CD4-positive, alpha-beta T cell (primary cell): ENCODE measurements at regions not wholly inside any gene's neighbourhood (a gene's known extent, or its start where the extent isn't known, plus 50 kb on each side); places are given as distances from the start of the nearest gene placed in this dataset.
"Not testable (repeated sequence)": the region's sequence is repeated elsewhere in the genome, so short reads cannot be mapped to it uniquely, and the experiment has no call there.

Experiments used
- ATAC-seq: fragments of 200-7000 bp; cut with Tn5 transposase; one replicate; pipeline ENCODE4 v1.10.0; 2022; ENCODE audit warnings: mild to moderate bottlenecking; ENCODE audit not compliant: poor library complexity
- CTCF ChIA-PET: fragments of 350-600 bp; sonication (Branson Sonifier 250); formaldehyde crosslinking; loops from one replicate; lab custom pipeline; 2021; ENCODE audit warnings: antibody characterized with exemption, inconsistent platforms; lab: Charles Lee
- POLR2A ChIA-PET: fragments of 350-600 bp; sonication (Branson Sonifier 250); formaldehyde crosslinking; loops from one replicate; lab custom pipeline; 2021; ENCODE audit warnings: antibody characterized with exemption, inconsistent platforms; lab: Charles Lee
- DNase-seq, 14 experiments: peaks; one replicate each; pipeline ENCODE4 v3.0.0-alpha.2; 2013 to 2020; ENCODE audit warnings: mixed read lengths in 2 of 14
- H3K27ac ChIP-seq, 2 donors: one replicate each; pipeline versions ENCODE4 v1.5.1 to v1.7.0; 2013; ENCODE audit warnings: low read length in 2 of 2, low read depth in 1 of 2, mild to moderate bottlenecking in 1 of 2
- H3K27me3 ChIP-seq, 2 experiments: 1 replicate in 1 of 2; 2 replicates in 1 of 2; pipeline versions ENCODE4 v1.6.1 to v1.7.0; 2013; ENCODE audit warnings: low read length in 2 of 2, control low read depth in 1 of 2, mild to moderate bottlenecking in 1 of 2, moderate library complexity in 1 of 2; ENCODE audit not compliant: insufficient read depth in 2 of 2, control insufficient read depth in 1 of 2
- H3K36me3 ChIP-seq: one replicate; pipeline ENCODE4 v1.6.1; 2013; ENCODE audit warnings: low read length, control low read depth; ENCODE audit not compliant: insufficient read depth
- H3K4me1 ChIP-seq: one replicate; pipeline ENCODE4 v1.6.1; 2013; ENCODE audit warnings: low read length, control low read depth; ENCODE audit not compliant: insufficient read depth
- H3K4me3 ChIP-seq: one replicate; pipeline ENCODE4 v1.5.1; 2013; ENCODE audit warnings: mild to moderate bottlenecking, low read length, moderate library complexity
- H3K9me3 ChIP-seq, 2 experiments: 1 replicate in 1 of 2; 2 replicates in 1 of 2; pipeline versions ENCODE4 v1.6.1 to v1.7.0; 2013; ENCODE audit warnings: low read length in 2 of 2, mild to moderate bottlenecking in 2 of 2, control low read depth in 1 of 2, moderate library complexity in 1 of 2; ENCODE audit not compliant: control insufficient read depth in 1 of 2, insufficient read depth in 1 of 2
- H3K27ac Mint-ChIP-seq: one replicate; pipeline ENCODE4 v1.8.0; 2020; ENCODE audit warnings: mixed read lengths
- H3K27me3 Mint-ChIP-seq: one replicate; pipeline ENCODE4 v1.8.0; 2021; ENCODE audit warnings: mixed read lengths
- H3K36me3 Mint-ChIP-seq: one replicate; pipeline ENCODE4 v1.8.0; 2021; ENCODE audit warnings: low read depth, mixed read lengths
- H3K4me1 Mint-ChIP-seq: one replicate; pipeline ENCODE4 v1.8.0; 2021; ENCODE audit warnings: low read depth, mixed read lengths
- H3K4me3 Mint-ChIP-seq: one replicate; pipeline ENCODE4 v1.8.0; 2020; ENCODE audit warnings: mild to moderate bottlenecking, mixed read lengths
- H3K9me3 Mint-ChIP-seq: one replicate; pipeline ENCODE4 v1.8.0; 2020; ENCODE audit warnings: mixed read lengths
- CTCF ChIP-seq: fragments of 200-600 bp; IDR thresholded peaks from one replicate; pipeline ENCODE4 v1.8.0; 2022; ENCODE audit warnings: antibody characterized with exemption, mild to moderate bottlenecking
- intact Hi-C, 2 experiments: fragments of 100-400 bp; cut with DNase I in 1 of 2; cut with micrococcal nuclease in 1 of 2; formaldehyde crosslinking; loops; one replicate each; pipeline versions ENCODE4 v1.15.1 to v1.9.0; 2023 to 2025; cut with DNase I, micrococcal nuclease

- Mint-ChIP-seq H3K27ac (peak overlapping the region; percentile 74), H3K4me3 (no peak overlapping the region), H3K9me3 (peaks cover 2% of the 10 kb centered on the region), H3K27me3 (no peaks in the 10 kb centered on the region), H3K4me1 (peaks cover 67% of the 10 kb centered on the region), H3K36me3 (peaks cover 4% of the 10 kb centered on the region)
- Histone ChIP-seq H3K27me3 (no peaks in the 10 kb centered on the region), H3K27ac (no peak overlapping the region), H3K36me3 (no peaks in the 10 kb centered on the region), H3K4me3 (no peak overlapping the region), H3K4me1 (peaks cover 51% of the 10 kb centered on the region), H3K9me3 (no peaks in the 10 kb centered on the region)
- no peak for DNase-seq
- TF ChIP-seq CTCF, result no peak
- CTCF ChIA-PET, result interaction anchor here (1.0 kb wide), 1 partner anchor 20 kb away, joined by 3 read pairs; no protein-coding TSS in a partner anchor
- ATAC-seq, result no peak
- intact Hi-C loops, result no loop called here
- POLR2A ChIA-PET, result interaction anchor here (0.6 to 1.7 kb wide), 5 partner anchors 10 to 101 kb away, joined by 3 to 4 read pairs (median 4); partner anchors contain the start of gene SLC39A10
Observed at GRCh38 chr2:195555971-195556370, 101.1 kb upstream of the SLC39A10 start.

- DNase-seq, result no peak
- no peak overlapping the region for H3K4me3 ChIP-seq
- peaks cover 30% of the 10 kb centered on the region for H3K4me1 ChIP-seq
- Mint-ChIP-seq H3K27me3 (no peaks in the 10 kb centered on the region), H3K36me3 (peaks cover 8% of the 10 kb centered on the region), H3K4me3 (peak overlapping the region; percentile 66), H3K4me1 (peaks cover 55% of the 10 kb centered on the region), H3K27ac (peak overlapping the region; percentile 28), H3K9me3 (peaks cover 3% of the 10 kb centered on the region)
- POLR2A ChIA-PET, result interaction anchor here (0.6 to 2.4 kb wide), 2 partner anchors 19 to 60 kb away, joined by 3 to 8 read pairs; no protein-coding TSS in a partner anchor
- no peak overlapping the region for H3K27ac ChIP-seq
- no peaks in the 10 kb centered on the region for H3K27me3 ChIP-seq
- CTCF ChIA-PET, result interaction anchor here (0.6 to 2.0 kb wide), 4 partner anchors 11 to 490 kb away, joined by 3 to 5 read pairs (median 4); no protein-coding TSS in a partner anchor
- H3K9me3 ChIP-seq, result peaks cover 0 to 5% of the 10 kb centered on the region in 2 experiments
- TF ChIP-seq CTCF, result no peak
- intact Hi-C loops, result no loop called here
- H3K36me3 ChIP-seq, result no peaks in the 10 kb centered on the region
- no peak for ATAC-seq
Observed at GRCh38 chr2:195552581-195552980, 104.4 kb upstream of the SLC39A10 start.

- Histone ChIP-seq H3K27me3 (no peaks in the 10 kb centered on the region), H3K27ac (no peak overlapping the region), H3K4me3 (no peak overlapping the region), H3K4me1 (peaks cover 26% of the 10 kb centered on the region), H3K36me3 (no peaks in the 10 kb centered on the region), H3K9me3 (peaks cover 0 to 11% of the 10 kb centered on the region in 2 experiments)
- H3K27ac Mint-ChIP-seq, result no peak overlapping the region
- ATAC-seq (no peak), DNase-seq (no peak)
- H3K27me3 Mint-ChIP-seq, result no peaks in the 10 kb centered on the region
- ChIA-PET POLR2A (interaction anchor here (1.2 to 1.7 kb wide), 4 partner anchors 11 to 108 kb away, joined by 3 to 8 read pairs (median 4); partner anchors contain the start of gene SLC39A10), CTCF (interaction anchor here (1.2 kb wide), 1 partner anchor 28 kb away, joined by 4 read pairs; no protein-coding TSS in a partner anchor)
- intact Hi-C loops, result no loop called here
- peaks cover 8% of the 10 kb centered on the region for H3K36me3 Mint-ChIP-seq
- H3K4me1 Mint-ChIP-seq, result peaks cover 43% of the 10 kb centered on the region
- TF ChIP-seq CTCF, result no peak
- H3K9me3 Mint-ChIP-seq, result peaks cover 3% of the 10 kb centered on the region
- no peak overlapping the region for H3K4me3 Mint-ChIP-seq
Observed at GRCh38 chr2:195548198-195548940, 108.7 kb upstream of the SLC39A10 start.

- H3K27me3 Mint-ChIP-seq, H3K27me3 ChIP-seq, H3K27ac ChIP-seq, H3K36me3 Mint-ChIP-seq, H3K36me3 ChIP-seq, DNase-seq, H3K4me3 Mint-ChIP-seq, ATAC-seq, intact Hi-C loops, H3K27ac Mint-ChIP-seq, H3K9me3 Mint-ChIP-seq, H3K4me3 ChIP-seq: not testable (repeated sequence)
- Histone ChIP-seq H3K9me3 (peaks cover 0 to 11% of the 10 kb centered on the region in 2 experiments), H3K4me1 (peaks cover 26% of the 10 kb centered on the region)
- peaks cover 44% of the 10 kb centered on the region for H3K4me1 Mint-ChIP-seq
- ChIA-PET CTCF (interaction anchor here (1.2 kb wide), 1 partner anchor 29 kb away, joined by 4 read pairs; no protein-coding TSS in a partner anchor), POLR2A (interaction anchor here (1.2 to 1.7 kb wide), 4 partner anchors 11 to 109 kb away, joined by 3 to 8 read pairs (median 4); partner anchors contain the start of gene SLC39A10)
Observed at GRCh38 chr2:195547268-195547840, 109.7 kb upstream of the SLC39A10 start.
